ENCODE measurements at regions not wholly inside any gene's neighbourhood (a gene's known extent, or its start where the extent isn't known, plus 50 kb on each side); places are given as distances from the start of the nearest gene placed in this dataset.

- TF ChIP-seq ZBTB40 (IDR thresholded peaks at IDR 0.05) (peak; percentile 22; the same call in 1 of the 2 replicates), ZBTB40 (CRISPR knock-in tag; IDR thresholded peaks at IDR 0.05) (no peak), STAG1 (CRISPR knock-in tag; IDR thresholded peaks at IDR 0.05; ENCODE audit: borderline replicate concordance) (peak; percentile 64; the same call in 1 of the 2 replicates), ZNF124 (CRISPR knock-in tag; IDR thresholded peaks at IDR 0.05) (no peak), CC2D1A (IDR thresholded peaks at IDR 0.05) (peak; percentile 48), NFYB (IDR thresholded peaks at IDR 0.05; ENCODE audit: extremely low read depth, insufficient read length) (no peak), PHF8 (IDR thresholded peaks at IDR 0.05; ENCODE audit: borderline replicate concordance, low read length) (no peak), RBM25 (IDR thresholded peaks at IDR 0.05; ENCODE audit: low read depth, low read length, severe bottlenecking) (no peak), SMC3 (conservative IDR thresholded peaks at IDR 0.05; ENCODE audit: insufficient read depth, low read depth, low read length) (peak; percentile 76), NFIX (CRISPR knock-in tag; IDR thresholded peaks at IDR 0.05; ENCODE audit: low read depth) (no peak), NEUROD1 (IDR thresholded peaks at IDR 0.05; ENCODE audit: borderline replicate concordance, low read depth, low read length, partially characterized antibody) (no peak), UBTF (IDR thresholded peaks at IDR 0.05; ENCODE audit: borderline replicate concordance in 1 of 2, low read depth in 2 of 2, low read length in 2 of 2) (0 out of 4 replicates have a peak, but pooled peaks of 1 of the 2 experiments have one; percentile 24), NRF1 (conservative IDR thresholded peaks at IDR 0.05 in 1 of 2, IDR thresholded peaks at IDR 0.05 in 1 of 2) (no peak), ZBTB8A (IDR thresholded peaks at IDR 0.05; ENCODE audit: partially characterized antibody) (no peak), SAFB (IDR thresholded peaks at IDR 0.05; ENCODE audit: borderline replicate concordance, low read depth, low read length) (no peak), TBL1XR1 (IDR thresholded peaks at IDR 0.05; ENCODE audit: low read length in 2 of 2) (peak in 1 of 2 experiments; percentile 22; a peak in 1 of 4 replicates)
Measured at GRCh38 chr1:117754061-117754969, 148.5 kb downstream of the TENT5C start (continued).
